ENCODE measurements at regions not wholly inside any gene's neighbourhood (a gene's known extent, or its start where the extent isn't known, plus 50 kb on each side); places are given as distances from the start of the nearest gene placed in this dataset.

GRCh38 chr6:109299265-109299607 lies 83.0 kb downstream of the CD164 start:
- no peak for DNase-seq
- ATAC-seq: no peak
- ChIA-PET CTCF (no interaction called here), POLR2A (ENCODE audit: unreplicated experiment) (no interaction called here)
- Histone ChIP-seq H3K9me2 (replicated peaks; ENCODE audit: low read length) (no peaks in the 10 kb centered on the region), H4K20me1 (ENCODE audit: low read length) (no peaks in the 10 kb centered on the region), H3K4me2 (ENCODE audit: low read length) (no peak overlapping the region), H2AFZ (ENCODE audit: low read length) (no peak overlapping the region), H3K36me3 (ENCODE audit: low read depth, low read length) (no peaks in the 10 kb centered on the region), H3K4me1 (ENCODE audit: insufficient read depth, low read length) (peaks cover 16% of the 10 kb centered on the region), H3K27me3 (ENCODE audit: low read length) (no peaks in the 10 kb centered on the region), H3K79me2 (ENCODE audit: low read length) (no peaks in the 10 kb centered on the region), H3K9ac (ENCODE audit: low read length) (no peak overlapping the region), H3K4me3 (ENCODE audit: low read length) (no peak overlapping the region), H3F3A (ENCODE audit: low read length, unreplicated experiment) (no peaks in the 10 kb centered on the region), H3K27ac (ENCODE audit: low read length) (no peak overlapping the region), H3K9me3 (ENCODE audit: low read length) (no peaks in the 10 kb centered on the region)
- no TSS peak for BruUV-seq (replicated peaks)
- TF ChIP-seq CTCF (conservative IDR thresholded peaks at IDR 0.05; ENCODE audit: low read depth, low read length): no peak
- TF ChIP-seq EZH2phosphoT487 (IDR thresholded peaks at IDR 0.05; ENCODE audit: borderline replicate concordance, low read length): no peak
- TF ChIP-seq EZH2 (IDR thresholded peaks at IDR 0.05; ENCODE audit: low read length, unreplicated experiment): no peak
- intact Hi-C loops (cut with micrococcal nuclease): loop anchor here (5.0 kb wide), 3 partner anchors 38 to 112 kb away; no protein-coding TSS in a partner anchor

- Histone ChIP-seq H3K4me3 (ENCODE audit: low read length) (no peak overlapping the region), H4K20me1 (ENCODE audit: low read length) (no peaks in the 10 kb centered on the region), H3K36me3 (ENCODE audit: low read depth, low read length) (no peaks in the 10 kb centered on the region), H3K27ac (ENCODE audit: low read length) (no peak overlapping the region), H3K9me2 (replicated peaks; ENCODE audit: low read length) (no peaks in the 10 kb centered on the region), H3K9ac (ENCODE audit: low read length) (no peak overlapping the region), H3K4me1 (ENCODE audit: insufficient read depth, low read length) (peaks cover 21% of the 10 kb centered on the region), H3F3A (ENCODE audit: low read length, unreplicated experiment) (no peaks in the 10 kb centered on the region), H3K79me2 (ENCODE audit: low read length) (no peaks in the 10 kb centered on the region), H2AFZ (ENCODE audit: low read length) (no peak overlapping the region), H3K27me3 (ENCODE audit: low read length) (no peaks in the 10 kb centered on the region), H3K4me2 (ENCODE audit: low read length) (no peak overlapping the region), H3K9me3 (ENCODE audit: low read length) (no peaks in the 10 kb centered on the region)
- DNase-seq (no peak), ATAC-seq (no peak)
- CTCF ChIA-PET: no interaction called here
- intact Hi-C loops (cut with micrococcal nuclease): loop anchor here (5.0 kb wide), 3 partner anchors 39 to 111 kb away; no protein-coding TSS in a partner anchor
- POLR2A ChIA-PET (ENCODE audit: unreplicated experiment): no interaction called here
- TF ChIP-seq EZH2 (IDR thresholded peaks at IDR 0.05; ENCODE audit: low read length, unreplicated experiment) (no peak), EZH2phosphoT487 (IDR thresholded peaks at IDR 0.05; ENCODE audit: borderline replicate concordance, low read length) (no peak), CTCF (conservative IDR thresholded peaks at IDR 0.05; ENCODE audit: low read depth, low read length) (no peak)
- no TSS peak for BruUV-seq (replicated peaks)
Observed at GRCh38 chr6:109298605-109299264, 83.5 kb downstream of the CD164 start.

- CTCF ChIA-PET: no interaction called here
- no peaks in the 10 kb centered on the region for H3K36me3 ChIP-seq (ENCODE audit: low read depth, low read length)
- no peaks in the 10 kb centered on the region for H3K9me2 ChIP-seq (replicated peaks; ENCODE audit: low read length)
- DNase-seq: no peak
- no peak overlapping the region for H3K4me3 ChIP-seq (ENCODE audit: low read length)
- no peaks in the 10 kb centered on the region for H4K20me1 ChIP-seq (ENCODE audit: low read length)
- ATAC-seq: no peak
- intact Hi-C loops (cut with micrococcal nuclease): loop anchor here (5.0 kb wide), 3 partner anchors 40 to 110 kb away; no protein-coding TSS in a partner anchor
- no peak overlapping the region for H3K9ac ChIP-seq (ENCODE audit: low read length)
- POLR2A ChIA-PET (ENCODE audit: unreplicated experiment): no interaction called here
- BruUV-seq (replicated peaks): no TSS peak
- H3K27ac ChIP-seq (ENCODE audit: low read length): no peak overlapping the region
- H3K27me3 ChIP-seq (ENCODE audit: low read length): no peaks in the 10 kb centered on the region
- peaks cover 31% of the 10 kb centered on the region for H3K4me1 ChIP-seq (ENCODE audit: insufficient read depth, low read length)
- no peaks in the 10 kb centered on the region for H3F3A ChIP-seq (ENCODE audit: low read length, unreplicated experiment)
- no peak overlapping the region for H3K4me2 ChIP-seq (ENCODE audit: low read length)
- TF ChIP-seq EZH2 (IDR thresholded peaks at IDR 0.05; ENCODE audit: low read length, unreplicated experiment) (no peak), EZH2phosphoT487 (IDR thresholded peaks at IDR 0.05; ENCODE audit: borderline replicate concordance, low read length) (no peak), CTCF (conservative IDR thresholded peaks at IDR 0.05; ENCODE audit: low read depth, low read length) (no peak)
- no peaks in the 10 kb centered on the region for H3K79me2 ChIP-seq (ENCODE audit: low read length)
- no peaks in the 10 kb centered on the region for H3K9me3 ChIP-seq (ENCODE audit: low read length)
- no peak overlapping the region for H2AFZ ChIP-seq (ENCODE audit: low read length)
Observed at GRCh38 chr6:109297406-109298110, 84.7 kb downstream of the CD164 start.
